Eye (tissue), 1 donor: ENCODE measurements at regions not wholly inside any gene's neighbourhood (a gene's known extent, or its start where the extent isn't known, plus 50 kb on each side); places are given as distances from the start of the nearest gene placed in this dataset.
"Not testable (repeated sequence)": the region's sequence is repeated elsewhere in the genome, so short reads cannot be mapped to it uniquely, and the experiment has no call there.

Experiments used
- DNase-seq: peaks from one replicate; pipeline ENCODE4 v3.0.0-alpha.2; 2015

DNA sequence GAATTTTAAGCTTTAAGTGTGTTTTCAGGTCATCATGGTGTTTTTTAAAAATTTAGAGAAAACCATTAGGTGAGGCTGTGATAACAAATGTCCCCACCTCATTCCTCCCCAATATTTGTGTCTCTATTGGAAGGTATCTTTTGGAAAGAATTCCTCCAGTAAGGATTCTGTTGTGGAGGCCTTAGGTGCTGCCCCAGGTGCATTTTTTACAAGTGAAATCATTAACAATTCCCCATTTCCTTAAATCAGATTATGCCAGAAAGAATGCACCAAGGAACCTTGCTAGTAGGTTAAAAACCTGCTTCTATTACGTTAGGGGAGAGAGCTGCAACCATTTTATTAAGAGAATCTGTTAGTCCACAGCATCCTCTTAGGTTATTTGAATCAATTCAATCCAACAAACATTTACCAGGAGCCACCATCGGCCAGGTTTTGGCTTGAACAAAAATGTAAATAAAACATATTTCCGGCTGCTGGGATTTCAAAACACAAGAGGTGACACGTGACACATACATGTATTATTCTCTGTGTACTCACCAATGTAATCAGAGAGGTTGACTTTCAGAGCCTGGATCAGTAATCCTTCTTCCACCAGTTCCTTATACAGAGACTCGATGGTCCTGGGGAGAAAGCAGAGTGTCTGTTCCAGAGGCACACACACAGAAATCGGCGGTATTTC lies 112.5 kb upstream of the ASB18 start:
- no peak for DNase-seq

DNA sequence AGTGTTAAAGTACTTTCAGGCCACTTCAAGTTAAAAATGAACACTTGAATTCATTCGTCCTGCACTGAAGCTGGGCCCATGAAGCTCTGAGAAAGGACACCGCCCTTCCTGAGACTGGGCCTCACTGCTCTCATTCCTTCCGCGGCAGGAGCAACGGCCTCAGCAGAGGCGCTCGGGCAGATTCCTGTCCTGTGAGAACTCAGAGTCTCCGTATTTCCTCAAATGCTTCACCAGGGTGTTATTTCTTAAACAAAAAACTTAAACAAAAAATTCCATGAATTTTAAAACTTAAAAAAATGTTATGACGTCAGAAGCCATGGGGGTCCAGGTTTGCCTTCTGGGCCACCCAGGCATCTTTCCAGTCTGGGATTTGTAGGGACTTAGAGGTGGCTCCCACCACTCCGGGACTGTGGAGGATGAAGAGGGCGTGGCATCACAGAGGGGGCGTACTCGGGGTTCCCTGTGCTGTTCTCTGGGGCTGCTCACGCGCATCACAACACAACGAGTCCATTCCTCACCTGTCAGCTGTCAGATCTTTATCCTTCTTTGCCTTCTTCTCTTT lies 115.9 kb upstream of the ASB18 start:
- no peak for DNase-seq

GRCh38 chr2:236381253-236381652 lies 117.0 kb upstream of the ASB18 start:
- not testable (repeated sequence) for DNase-seq

DNA sequence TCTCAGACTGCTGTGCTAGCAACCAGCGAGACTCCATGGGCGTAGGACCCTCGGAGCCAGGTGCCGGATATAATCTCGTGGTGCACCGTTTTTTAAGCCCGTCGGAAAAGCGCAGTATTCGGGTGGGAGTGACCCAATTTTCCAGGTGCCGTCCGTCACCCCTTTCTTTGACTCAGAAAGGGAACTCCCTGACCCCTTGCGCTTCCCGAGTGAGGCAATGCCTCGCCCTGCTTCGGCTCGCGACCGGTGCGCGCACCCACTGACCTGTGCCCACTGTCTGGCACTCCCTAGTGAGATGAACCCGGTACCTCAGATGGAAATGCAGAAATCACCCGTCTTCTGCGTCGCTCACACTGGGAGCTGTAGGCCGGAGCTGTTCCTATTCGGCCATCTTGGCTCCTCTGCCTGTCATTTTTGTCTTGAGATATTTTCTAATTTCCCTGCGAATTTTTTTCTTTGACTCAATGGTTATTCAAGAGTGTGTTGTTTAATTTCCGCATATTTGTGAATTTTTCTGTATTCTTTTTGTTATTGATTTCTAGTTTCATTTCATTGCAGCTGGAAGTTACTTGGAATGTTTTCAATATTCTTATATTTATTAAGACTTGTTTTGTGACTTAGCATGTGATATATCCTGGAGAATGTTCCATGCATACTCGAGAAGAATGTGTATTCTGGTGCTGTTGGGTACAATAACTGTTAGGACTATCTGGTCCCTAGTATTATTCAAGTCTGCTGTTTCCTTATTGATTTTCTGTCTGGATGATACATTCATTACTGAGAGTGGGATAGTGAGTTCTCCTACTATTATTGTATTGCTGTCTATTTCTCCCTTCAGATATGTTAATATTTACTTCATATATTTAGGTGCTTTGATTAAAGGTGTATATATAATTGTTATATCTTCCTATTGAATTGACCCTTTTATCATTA lies 125.3 kb upstream of the ASB18 start:
- not testable (repeated sequence) for DNase-seq

DNA sequence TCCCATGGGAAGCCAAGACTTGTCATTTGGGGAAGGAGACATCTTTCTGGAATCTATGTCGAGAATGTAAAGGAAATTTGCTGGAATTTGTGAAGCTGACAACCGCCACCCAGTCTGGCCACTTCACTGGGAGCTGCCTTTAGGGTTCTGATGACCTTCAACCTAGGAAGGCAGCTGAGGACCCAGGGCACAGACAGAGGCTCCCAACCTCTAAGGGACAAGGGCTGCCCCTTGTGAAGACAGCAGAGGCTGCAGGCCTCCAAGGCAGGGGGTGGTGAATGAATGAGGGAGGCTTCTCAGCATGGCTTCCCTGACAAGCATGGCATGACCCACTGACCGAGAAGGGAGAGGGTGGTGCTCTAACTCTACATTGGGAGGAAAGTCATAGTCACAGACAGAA lies 128.9 kb upstream of the ASB18 start:
- DNase-seq: no peak

- no peak for DNase-seq
Observed at GRCh38 chr2:236393581-236393980, 129.4 kb upstream of the ASB18 start.

GRCh38 chr2:236394571-236394970 lies 130.4 kb upstream of the ASB18 start:
- no peak for DNase-seq

DNA sequence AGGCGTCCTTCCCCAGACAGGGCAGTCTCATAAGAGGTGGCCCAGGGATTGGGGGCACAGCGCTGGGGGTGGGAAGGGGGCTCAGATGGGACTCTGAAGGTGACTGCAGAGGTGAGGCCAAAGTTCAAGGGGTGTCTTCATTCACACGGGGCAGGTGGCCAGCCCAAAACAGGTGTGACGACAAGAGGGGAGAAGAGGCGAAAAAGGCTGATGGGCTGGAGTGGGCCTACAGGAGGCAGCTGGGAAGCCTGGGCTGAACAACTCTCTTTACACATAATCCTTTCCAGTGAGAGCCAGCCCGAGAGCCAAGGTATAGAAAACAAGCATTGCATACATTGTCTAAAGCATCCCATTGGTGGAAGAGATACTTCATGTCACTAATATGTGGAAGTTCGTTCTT lies 130.9 kb upstream of the ASB18 start:
- DNase-seq: no peak

GRCh38 chr2:236396818-236397350 lies 132.7 kb upstream of the ASB18 start:
- no peak for DNase-seq

DNA sequence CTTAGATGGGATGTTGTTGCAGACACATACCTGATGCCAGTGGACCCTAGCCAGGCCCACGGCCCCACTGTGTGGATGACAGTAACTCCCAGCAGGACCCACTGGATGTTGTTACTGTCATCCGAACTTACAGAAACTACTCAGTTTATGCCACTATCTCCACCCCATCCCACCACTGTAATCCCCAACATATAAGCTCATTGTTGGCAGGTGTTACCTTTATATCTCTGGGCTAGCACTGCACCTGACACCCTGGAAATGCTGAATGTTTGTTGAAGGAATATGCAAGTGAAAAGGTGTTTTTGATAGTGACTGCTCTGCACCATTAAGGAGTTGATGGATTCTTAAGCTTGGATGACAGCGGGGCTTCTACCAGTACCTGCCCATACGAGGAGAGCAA lies 133.5 kb upstream of the ASB18 start:
- DNase-seq: no peak

DNA sequence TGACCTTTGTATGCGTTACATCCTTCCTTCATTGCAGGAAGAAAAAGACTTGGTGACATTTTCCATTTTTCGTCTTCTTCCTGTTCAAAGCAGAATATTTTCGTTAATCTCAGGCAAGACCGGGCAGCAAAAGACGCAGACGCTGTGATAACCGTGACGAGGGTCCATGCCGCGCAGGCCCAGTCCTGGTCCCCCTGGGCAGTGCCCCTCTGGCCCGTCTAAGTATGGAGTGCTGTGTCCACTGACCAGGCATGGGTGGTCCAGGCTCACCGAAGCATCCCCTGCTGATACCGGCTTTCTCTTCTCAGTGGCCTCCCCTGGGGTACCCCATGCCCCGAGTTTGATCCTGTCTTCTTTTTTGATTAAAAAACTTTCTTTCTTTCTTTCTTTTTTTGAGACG lies 135.2 kb upstream of the ASB18 start:
- no peak for DNase-seq

- no peak for DNase-seq
Observed at GRCh38 chr2:236400046-236400574, 135.9 kb upstream of the ASB18 start.

GRCh38 chr2:236400594-236401360 lies 136.6 kb upstream of the ASB18 start:
- DNase-seq: no peak

GRCh38 chr2:236402033-236402790 lies 138.0 kb upstream of the ASB18 start:
- no peak for DNase-seq

DNA sequence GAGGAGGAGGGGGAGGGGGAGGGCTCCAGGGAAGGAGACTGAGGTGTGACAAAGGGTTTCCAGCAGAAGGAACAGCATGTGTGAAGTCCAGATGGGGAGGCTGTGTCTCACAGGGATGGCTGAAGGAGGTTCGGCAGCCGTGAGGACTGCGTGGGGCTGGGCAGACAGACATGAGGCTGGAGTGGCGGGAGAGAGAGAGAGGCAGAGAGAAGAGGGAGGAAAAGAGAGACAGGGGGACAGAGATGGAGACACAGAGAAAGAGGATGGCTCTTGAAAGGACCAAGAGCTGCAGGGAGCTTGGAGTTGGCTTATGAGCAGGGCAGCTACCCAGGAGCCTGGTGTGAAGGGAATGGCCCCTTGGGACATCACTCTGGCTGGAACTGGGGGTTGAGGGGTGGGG lies 138.9 kb upstream of the ASB18 start:
- no peak for DNase-seq

- DNase-seq: no peak
Observed at GRCh38 chr2:236403811-236404210, 139.6 kb upstream of the ASB18 start.

- no peak for DNase-seq
Observed at GRCh38 chr2:236404346-236404745, 140.1 kb upstream of the ASB18 start.

- no peak for DNase-seq
Observed at GRCh38 chr2:236405357-236405756, 141.2 kb upstream of the ASB18 start.

DNA sequence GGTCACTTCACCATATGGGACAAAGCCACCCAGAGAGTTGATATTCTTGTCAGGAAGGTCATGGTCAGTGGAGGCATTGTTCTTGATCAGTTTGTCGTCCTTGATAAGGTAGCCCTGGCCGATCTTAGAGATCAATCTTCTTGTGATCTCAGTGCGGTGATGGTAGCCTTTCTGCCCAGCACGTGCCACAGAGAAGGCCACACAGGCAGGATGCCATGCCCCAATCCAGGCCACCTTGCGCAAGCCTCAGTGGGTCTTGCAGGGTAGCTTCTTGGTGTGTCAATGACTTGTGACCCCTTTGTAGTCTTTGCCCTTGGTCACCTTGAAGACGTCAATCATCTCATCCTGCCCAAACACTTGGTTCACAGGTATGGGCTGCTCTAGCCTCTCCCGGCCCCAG lies 143.9 kb upstream of the ASB18 start:
- no peak for DNase-seq

- no peak for DNase-seq
Observed at GRCh38 chr2:236408786-236409185, 144.6 kb upstream of the ASB18 start.

DNA sequence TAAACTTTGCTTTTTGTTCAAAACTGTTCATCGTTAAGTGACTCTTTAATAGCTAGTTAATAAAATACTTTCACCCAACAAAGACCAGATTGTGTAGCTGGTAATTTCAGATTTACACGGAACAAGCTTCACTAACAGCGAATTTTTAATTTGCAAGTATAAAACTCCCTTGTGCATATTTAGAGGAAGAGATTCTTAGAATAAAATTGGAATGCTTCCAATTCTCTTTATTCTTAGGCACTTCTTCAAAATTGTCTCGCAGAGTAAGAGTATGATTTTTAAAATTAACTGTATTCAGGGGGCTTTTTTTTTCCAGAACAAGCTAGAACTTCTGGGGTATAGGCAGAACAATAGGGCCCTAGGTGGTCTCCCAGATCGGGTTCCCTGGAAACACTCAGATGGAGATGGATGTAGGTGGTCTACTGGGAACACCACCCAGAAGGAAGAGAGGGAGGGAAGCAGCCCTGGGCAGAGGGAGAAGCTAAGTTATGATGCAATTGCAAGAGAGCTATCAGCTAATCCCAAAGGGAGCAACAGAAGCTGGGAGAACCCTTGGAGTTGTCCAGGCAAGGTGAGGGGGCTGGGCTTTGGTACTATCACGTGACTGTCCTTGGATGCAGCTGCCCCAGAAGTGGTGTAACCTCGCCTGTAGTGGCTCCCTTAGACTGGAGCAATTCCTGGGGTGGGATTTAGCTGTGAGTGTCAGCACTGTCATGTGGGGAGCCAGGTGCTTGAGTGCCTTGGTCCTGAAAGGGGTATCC lies 151.7 kb upstream of the ASB18 start:
- DNase-seq: no peak
